HG03280 (cell line): ENCODE measurements at regions not wholly inside any gene's neighbourhood (a gene's known extent, or its start where the extent isn't known, plus 50 kb on each side); places are given as distances from the start of the nearest gene placed in this dataset.

ENCODE experiments used
- ATAC-seq: cut with Tn5 transposase; IDR thresholded peaks from one replicate; pipeline ENCODE4 v1.9.1; 2021; ENCODE audit warnings: mild to moderate bottlenecking, moderate library complexity; ENCODE audit not compliant: unreplicated experiment

GRCh38 chr4:11194431-11194830, 234.3 kb downstream of the HS3ST1 start:
- ATAC-seq = no peak

GRCh38 chr4:11189756-11190155, 238.9 kb downstream of the HS3ST1 start:
- ATAC-seq = no peak

DNA sequence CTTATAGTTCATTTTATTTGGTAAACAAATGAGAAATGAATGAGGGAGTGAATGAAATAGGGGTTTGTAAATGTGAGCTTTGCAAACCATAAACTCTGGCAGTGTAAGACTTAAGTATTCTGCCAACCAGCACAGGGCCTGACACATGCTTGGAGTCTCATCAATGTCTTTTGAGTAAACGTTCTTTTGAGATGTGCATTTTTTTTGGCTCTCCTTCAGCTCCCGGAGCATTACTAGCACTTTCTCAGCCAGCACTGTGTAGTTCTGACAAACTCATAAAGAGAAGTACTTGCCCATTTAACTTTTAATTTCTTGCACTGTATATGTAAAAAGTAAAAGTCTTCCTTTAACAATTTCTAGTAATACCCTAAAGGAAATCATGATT, 245.3 kb downstream of the HS3ST1 start:
- ATAC-seq = no peak

- no peak for ATAC-seq
These were observed 245.9 kb downstream of the HS3ST1 start for GRCh38 chr4:11182586-11183355.

DNA sequence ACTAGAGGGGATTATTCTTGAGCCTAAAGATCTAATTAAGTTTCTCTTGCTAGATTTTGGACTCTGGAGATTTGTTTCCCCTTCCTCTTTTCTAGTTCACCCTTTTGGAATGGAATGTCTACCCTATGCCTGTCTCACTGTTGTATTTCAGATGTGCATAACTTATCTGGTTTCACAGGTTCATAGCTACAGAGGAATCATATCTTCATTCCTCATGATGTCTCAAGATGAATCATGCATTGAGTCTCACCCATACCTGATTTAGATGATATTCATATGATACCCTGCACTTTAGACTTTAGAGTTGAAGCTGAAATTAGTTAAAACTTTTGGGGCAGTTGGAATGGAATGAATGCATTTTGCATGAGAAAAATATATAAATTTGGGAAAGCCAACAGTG, 246.7 kb downstream of the HS3ST1 start:
- no peak for ATAC-seq

DNA sequence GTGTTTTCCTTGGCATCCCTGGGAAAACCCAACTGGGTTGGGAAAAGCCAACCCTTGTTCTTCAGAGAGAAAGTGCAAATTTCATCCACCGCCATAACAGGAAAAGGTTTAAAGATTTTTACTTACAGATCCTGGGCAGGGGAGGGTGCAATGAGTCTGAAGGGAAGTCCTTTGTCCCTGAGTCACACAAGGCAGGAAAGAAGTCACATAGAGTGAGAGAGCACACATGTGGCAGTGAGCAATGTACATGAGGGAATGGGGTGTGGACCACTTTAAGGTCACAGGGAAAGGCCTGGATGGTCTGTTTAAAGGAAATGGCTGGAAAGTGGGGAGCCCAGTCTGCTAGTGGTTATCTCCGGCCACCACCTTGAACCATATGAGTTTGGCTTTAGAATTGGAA, 248.9 kb downstream of the HS3ST1 start:
- no peak for ATAC-seq

GRCh38 chr4:11178433-11178832, 250.3 kb downstream of the HS3ST1 start:
- no peak for ATAC-seq

DNA sequence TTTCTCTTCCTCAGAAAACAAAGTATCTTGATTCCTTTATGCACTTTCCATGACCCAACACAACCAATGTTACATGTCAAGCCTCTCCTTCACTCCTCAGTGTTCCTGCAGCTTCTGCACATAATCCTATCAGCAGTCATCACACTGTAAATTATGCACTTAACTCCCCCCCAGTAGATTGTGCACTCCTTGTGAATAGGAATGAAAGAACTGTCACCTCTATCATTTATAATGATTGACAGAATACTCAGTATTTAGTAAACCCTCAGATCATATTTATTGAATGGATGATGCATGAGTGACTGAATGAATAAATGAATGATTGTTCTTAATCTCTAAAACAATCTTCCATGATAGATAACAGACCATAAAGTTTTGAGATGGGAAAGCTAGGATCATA, 253.3 kb downstream of the HS3ST1 start:
- ATAC-seq = no peak

- ATAC-seq = no peak
These were observed 262.1 kb downstream of the HS3ST1 start for GRCh38 chr4:11166606-11167005.

DNA sequence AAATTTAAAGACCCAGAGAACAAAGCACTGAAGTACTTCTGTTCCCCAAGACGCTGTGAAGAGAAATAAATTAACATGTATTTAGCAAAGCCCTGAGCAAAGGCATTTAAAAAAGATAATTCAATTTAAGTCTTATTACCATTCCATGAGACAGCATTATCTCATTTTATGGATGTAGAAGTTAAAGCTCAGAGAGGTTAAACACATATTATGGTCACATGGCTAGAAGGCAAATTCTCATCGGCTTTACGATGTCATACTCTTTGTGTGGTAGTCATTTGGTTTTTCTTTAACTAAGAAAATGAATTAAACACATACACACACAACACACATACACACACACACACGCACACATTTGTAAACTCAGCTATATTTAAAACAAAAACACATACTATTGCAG, 262.7 kb downstream of the HS3ST1 start:
- ATAC-seq = no peak

DNA sequence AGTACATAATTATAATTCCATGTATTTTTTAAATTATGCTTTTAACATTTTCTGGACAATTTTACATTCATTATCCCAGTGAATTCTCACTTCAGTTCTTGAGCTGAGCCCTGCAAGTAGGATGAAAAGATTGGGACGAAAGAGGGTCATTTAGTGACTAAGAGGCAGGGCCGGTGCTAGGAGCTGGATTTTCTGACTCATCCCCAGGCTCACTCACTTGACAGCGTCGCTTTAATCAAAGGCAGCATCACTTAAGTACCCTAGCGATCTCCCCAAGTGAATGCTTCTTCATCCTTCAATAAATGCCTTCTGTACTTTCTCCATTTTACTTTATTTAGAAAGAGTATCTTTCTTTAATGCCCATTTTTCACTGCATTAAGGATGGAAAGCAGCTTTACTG, 263.6 kb downstream of the HS3ST1 start:
- ATAC-seq = no peak

DNA sequence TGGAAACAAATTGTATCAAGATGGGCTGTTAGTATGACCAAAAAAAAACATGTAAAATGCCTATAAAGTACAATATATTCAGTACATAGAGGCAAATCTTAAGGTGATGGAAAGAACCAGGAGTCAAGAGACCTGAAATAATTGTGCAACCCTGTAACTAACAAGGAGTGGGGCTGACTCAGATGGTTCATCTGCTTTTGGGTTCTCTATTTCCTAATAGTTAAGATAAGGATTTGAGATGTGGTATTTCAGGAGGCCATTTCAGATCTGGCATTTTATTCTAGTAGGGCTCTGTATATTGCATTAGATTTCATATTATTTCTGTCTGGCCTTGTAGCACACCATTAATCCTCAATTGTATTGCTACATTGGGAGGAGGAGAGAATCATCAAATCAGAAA, 268.4 kb downstream of the HS3ST1 start:
- ATAC-seq = no peak

- ATAC-seq = no peak
These were observed 269.7 kb downstream of the HS3ST1 start for GRCh38 chr4:11158971-11159370.

DNA sequence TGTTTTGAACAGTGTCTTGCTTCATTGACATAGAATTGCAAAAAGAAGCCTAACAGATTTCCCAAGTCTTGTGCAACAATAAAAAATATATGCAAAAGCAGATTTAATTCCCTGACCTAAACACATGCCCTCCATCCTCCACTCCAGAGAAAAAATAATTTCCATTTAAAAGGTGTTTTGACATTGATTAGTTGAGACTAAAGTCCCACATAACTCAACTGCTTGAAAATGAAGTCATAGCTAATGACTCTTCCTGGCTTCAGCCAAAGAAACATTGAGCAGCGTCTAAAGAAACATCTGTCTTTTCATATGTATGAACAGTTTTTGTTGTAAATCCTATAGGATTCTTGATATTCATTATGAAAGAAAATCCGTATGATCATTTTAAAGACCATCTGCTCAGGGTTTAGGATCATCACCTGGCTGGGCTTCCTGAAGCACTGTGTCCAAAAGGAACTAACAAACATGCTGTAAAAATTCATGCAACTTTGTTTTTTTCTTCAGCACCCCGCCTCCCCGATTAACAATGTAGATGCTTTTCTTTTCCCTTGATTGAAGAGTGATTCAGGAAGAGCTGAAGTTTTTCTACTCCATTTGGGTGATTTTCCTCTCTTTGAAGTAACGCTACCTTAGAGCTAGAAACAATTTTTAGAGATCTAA, 273.4 kb downstream of the HS3ST1 start:
- no peak for ATAC-seq

DNA sequence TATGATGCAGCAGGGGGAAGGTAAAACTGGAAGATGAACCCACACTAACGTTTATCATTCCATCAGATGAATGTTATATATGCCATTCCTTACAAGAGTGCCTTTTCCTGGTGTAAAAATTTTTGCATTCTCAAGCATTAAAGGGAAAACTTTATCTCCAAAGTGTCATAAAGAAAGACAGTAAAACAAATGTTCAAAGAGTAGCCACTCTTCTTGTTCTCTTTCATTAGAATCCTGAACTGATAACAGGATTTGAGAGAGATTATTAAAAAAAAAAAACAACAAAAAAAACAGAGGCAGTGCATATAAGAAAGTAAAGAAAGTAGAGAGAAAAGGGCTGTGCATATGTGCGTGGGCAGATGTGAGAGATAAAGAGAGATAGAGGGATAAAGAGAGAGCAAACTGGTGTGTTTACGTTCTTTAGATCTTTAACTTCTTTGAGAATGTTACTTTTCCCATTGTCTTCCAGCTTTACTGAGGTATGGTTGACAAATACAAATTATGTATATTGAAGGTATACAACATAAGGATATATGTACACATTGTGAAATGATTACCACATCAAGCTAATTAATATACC, 275.4 kb downstream of the HS3ST1 start:
- no peak for ATAC-seq

DNA sequence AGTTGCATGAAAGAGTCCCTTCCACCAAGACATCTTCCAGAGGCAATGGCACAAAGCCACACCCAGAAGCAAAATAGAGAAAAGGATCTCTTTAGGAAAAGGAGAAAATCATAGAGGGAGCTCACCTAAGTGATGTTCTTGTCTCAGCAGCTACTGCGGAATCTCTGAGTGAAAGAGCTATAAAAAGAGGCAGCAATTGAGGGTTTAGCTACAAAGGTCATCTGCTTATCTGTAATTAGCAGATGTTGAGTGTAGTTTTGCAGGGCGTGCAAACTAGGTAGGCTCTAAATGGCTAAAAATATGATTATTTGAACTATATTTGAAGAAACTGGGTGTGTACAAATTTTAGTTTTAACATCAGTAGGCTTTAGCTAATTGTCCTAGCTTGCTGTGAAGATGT, 276.0 kb downstream of the HS3ST1 start:
- ATAC-seq = no peak

- no peak for ATAC-seq
These were observed 277.2 kb downstream of the HS3ST1 start for GRCh38 chr4:11151500-11151899.

GRCh38 chr4:11149612-11150259, 279.0 kb downstream of the HS3ST1 start:
- no peak for ATAC-seq

GRCh38 chr4:11139871-11140270, 288.8 kb downstream of the HS3ST1 start:
- ATAC-seq = no peak

GRCh38 chr4:11138964-11139363, 289.7 kb downstream of the HS3ST1 start:
- ATAC-seq = no peak

DNA sequence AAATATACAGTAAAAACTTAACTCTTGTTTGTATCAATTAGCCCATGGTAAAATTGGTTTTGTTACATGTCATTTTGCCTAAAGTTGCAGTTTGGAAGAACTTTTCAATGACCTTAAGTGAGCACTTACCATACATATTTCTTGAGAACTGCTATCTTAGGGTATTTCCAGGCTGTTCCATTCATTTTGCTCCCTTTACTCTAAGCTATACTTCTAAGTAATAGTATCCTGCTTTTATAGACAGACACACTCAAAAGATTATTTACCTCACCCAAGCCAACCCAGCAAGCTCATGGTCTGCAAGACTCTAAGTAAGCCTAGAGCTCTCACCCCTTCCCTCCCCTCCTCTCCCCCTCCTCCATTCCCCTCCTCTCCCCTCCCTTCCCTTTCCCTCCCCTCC, 294.0 kb downstream of the HS3ST1 start:
- no peak for ATAC-seq

- ATAC-seq = no peak
These were observed 294.8 kb downstream of the HS3ST1 start for GRCh38 chr4:11133868-11134267.
